Fibroblast of skin of right biceps (primary cell): ENCODE measurements at regions not wholly inside any gene's neighbourhood (a gene's known extent, or its start where the extent isn't known, plus 50 kb on each side); places are given as distances from the start of the nearest gene placed in this dataset.
"Not testable (repeated sequence)": the region's sequence is repeated elsewhere in the genome, so short reads cannot be mapped to it uniquely, and the experiment has no call there.

Source experiments
- DNase-seq: peaks from one replicate; pipeline ENCODE4 v3.0.0-alpha.2; 2013

GRCh38 chr1:64363111-64363510 is 106.8 kb upstream of the CACHD1 start:
- no peak for DNase-seq

- DNase-seq: no peak
Observed at GRCh38 chr1:64363616-64364015, 106.3 kb upstream of the CACHD1 start.

GRCh38 chr1:64366821-64367220 is 103.1 kb upstream of the CACHD1 start:
- DNase-seq: no peak

GRCh38 chr1:64368344-64368743 is 101.6 kb upstream of the CACHD1 start:
- DNase-seq: no peak

- DNase-seq: no peak
Observed at GRCh38 chr1:64378826-64379225, 91.1 kb upstream of the CACHD1 start.

GRCh38 chr1:64387389-64388285 is 82.3 kb upstream of the CACHD1 start:
- DNase-seq: no peak

GRCh38 chr1:64388336-64388735 is 81.6 kb upstream of the CACHD1 start:
- no peak for DNase-seq

- DNase-seq: no peak
Observed at GRCh38 chr1:64392109-64392508, 77.8 kb upstream of the CACHD1 start.

- DNase-seq: no peak
Observed at GRCh38 chr1:64393790-64394189, 76.1 kb upstream of the CACHD1 start.

GRCh38 chr1:64396817-64397216 is 73.1 kb upstream of the CACHD1 start:
- DNase-seq: no peak

GRCh38 chr1:64397541-64397940 is 72.4 kb upstream of the CACHD1 start:
- DNase-seq: no peak

- DNase-seq: no peak
Observed at GRCh38 chr1:64398936-64399335, 71.0 kb upstream of the CACHD1 start.

- DNase-seq: no peak
Observed at GRCh38 chr1:64401285-64401684, 68.6 kb upstream of the CACHD1 start.

- DNase-seq: peak; percentile 71
Observed at GRCh38 chr1:64403331-64403730, 66.6 kb upstream of the CACHD1 start.

GRCh38 chr1:64404202-64404601 is 65.7 kb upstream of the CACHD1 start:
- DNase-seq: peak; percentile 17

GRCh38 chr1:64405833-64406232 is 64.1 kb upstream of the CACHD1 start:
- DNase-seq: no peak

- DNase-seq: no peak
Observed at GRCh38 chr1:64410217-64410616, 59.7 kb upstream of the CACHD1 start.

- not testable (repeated sequence) for DNase-seq
Observed at GRCh38 chr1:64414855-64415546, 54.9 kb upstream of the CACHD1 start.

- no peak for DNase-seq
Observed at GRCh38 chr1:64417803-64418202, 52.1 kb upstream of the CACHD1 start.
